KOPT-K1 (cell line): ENCODE measurements at regions not wholly inside any gene's neighbourhood (a gene's known extent, or its start where the extent isn't known, plus 50 kb on each side); places are given as distances from the start of the nearest gene placed in this dataset.

Experiments used
- H3K27ac ChIP-seq: fragments of 200-600 bp; sonication (generic); 2 replicates; pipeline ENCODE4 v1.5.1; 2016; ENCODE audit warnings: antibody characterized with exemption, mild to moderate bottlenecking, low read depth, low read length; ENCODE audit not compliant: poor library complexity, severe bottlenecking
- H3K36me3 ChIP-seq: fragments of 200-600 bp; sonication (generic); 2 replicates; pipeline ENCODE4 v1.5.1; 2017; ENCODE audit warnings: antibody characterized with exemption, mild to moderate bottlenecking, low read length, moderate library complexity; ENCODE audit not compliant: insufficient read depth
- H3K9me3 ChIP-seq: fragments of 200-600 bp; sonication (generic); 2 replicates; pipeline ENCODE4 v1.5.1; 2017; ENCODE audit warnings: antibody characterized with exemption, low read length, mild to moderate bottlenecking; ENCODE audit not compliant: insufficient read depth, poor library complexity, severe bottlenecking

- Histone ChIP-seq H3K9me3 (no peaks in the 10 kb centered on the region), H3K36me3 (no peaks in the 10 kb centered on the region), H3K27ac (no peak overlapping the region)
Observed at GRCh38 chr4:53644607-53645006, 53.3 kb upstream of the LNX1 start.
